Trophoblast cell (in vitro differentiated cells and primary cell): ENCODE measurements at regions not wholly inside any gene's neighbourhood (a gene's known extent, or its start where the extent isn't known, plus 50 kb on each side); places are given as distances from the start of the nearest gene placed in this dataset.

Experiments used
- DNase-seq, 2 donors: peaks; one replicate each; pipeline ENCODE4 v3.0.0-alpha.2; 2016
- H2AFZ ChIP-seq: 2 replicates; pipeline ENCODE4 v1.6.1; 2013; ENCODE audit warnings: low read length, moderate library complexity, mild to moderate bottlenecking; ENCODE audit not compliant: insufficient read depth, poor library complexity
- H2AK5ac ChIP-seq: 2 replicates; pipeline ENCODE4 v1.6.1; 2013; ENCODE audit warnings: mild to moderate bottlenecking, low read length
- H2BK120ac ChIP-seq: 2 replicates; pipeline ENCODE4 v1.6.1; 2013; ENCODE audit warnings: low read length, mild to moderate bottlenecking, moderate library complexity; ENCODE audit not compliant: insufficient read depth, poor library complexity
- H2BK12ac ChIP-seq: 2 replicates; pipeline ENCODE4 v1.6.1; 2013; ENCODE audit warnings: mild to moderate bottlenecking, low read length, moderate library complexity
- H2BK5ac ChIP-seq: 2 replicates; pipeline ENCODE4 v1.6.1; 2013; ENCODE audit warnings: low read length, low read depth, moderate library complexity, mild to moderate bottlenecking; ENCODE audit not compliant: poor library complexity
- H3K14ac ChIP-seq: 2 replicates; pipeline ENCODE4 v1.6.1; 2013; ENCODE audit warnings: mild to moderate bottlenecking, low read length
- H3K18ac ChIP-seq: 2 replicates; pipeline ENCODE4 v1.6.1; 2013; ENCODE audit warnings: mild to moderate bottlenecking, low read length
- H3K23ac ChIP-seq: 2 replicates; pipeline ENCODE4 v1.6.1; 2013; ENCODE audit warnings: low read length
- H3K27ac ChIP-seq: 2 replicates; pipeline ENCODE4 v1.5.1; 2013; ENCODE audit warnings: low read depth, mild to moderate bottlenecking, inconsistent platforms, low read length, moderate library complexity
- H3K27me3 ChIP-seq: 2 replicates; pipeline ENCODE4 v1.6.1; 2013; ENCODE audit warnings: inconsistent platforms, mild to moderate bottlenecking, low read length, moderate library complexity; ENCODE audit not compliant: insufficient read depth
- H3K36me3 ChIP-seq, 2 experiments: 1 replicate in 1 of 2; 2 replicates in 1 of 2; pipeline ENCODE4 v1.6.1; 2013; ENCODE audit warnings: low read length in 2 of 2, mild to moderate bottlenecking in 2 of 2, moderate library complexity in 1 of 2; ENCODE audit not compliant: insufficient read depth in 2 of 2, control insufficient read depth in 1 of 2
- H3K4ac ChIP-seq: 2 replicates; pipeline ENCODE4 v1.6.1; 2013; ENCODE audit warnings: low read depth, mild to moderate bottlenecking, low read length, moderate library complexity
- H3K4me1 ChIP-seq, 2 experiments: 1 replicate in 1 of 2; 2 replicates in 1 of 2; pipeline ENCODE4 v1.6.1; 2013; ENCODE audit warnings: low read length in 2 of 2, mild to moderate bottlenecking in 2 of 2, moderate library complexity in 1 of 2; ENCODE audit not compliant: insufficient read depth in 2 of 2, control insufficient read depth in 1 of 2
- H3K4me2 ChIP-seq: 2 replicates; pipeline ENCODE4 v1.6.1; 2013; ENCODE audit warnings: inconsistent platforms, mild to moderate bottlenecking, low read length, moderate library complexity
- H3K4me3 ChIP-seq: 2 replicates; pipeline ENCODE4 v1.5.1; 2013; ENCODE audit warnings: mild to moderate bottlenecking, low read depth, low read length, inconsistent platforms
- H3K79me1 ChIP-seq: one replicate; pipeline ENCODE4 v1.6.1; 2013; ENCODE audit warnings: low read length
- H3K79me2 ChIP-seq: 2 replicates; pipeline ENCODE4 v1.6.1; 2013; ENCODE audit warnings: low read length, mild to moderate bottlenecking; ENCODE audit not compliant: control insufficient read depth, insufficient read depth, poor library complexity
- H3K9ac ChIP-seq: 2 replicates; pipeline ENCODE4 v1.6.1; 2013; ENCODE audit warnings: mild to moderate bottlenecking, low read length
- H3K9me3 ChIP-seq: 2 replicates; pipeline ENCODE4 v1.6.1; 2013; ENCODE audit warnings: low read depth, mild to moderate bottlenecking, control low read depth, inconsistent platforms, low read length; ENCODE audit not compliant: insufficient read depth
- H4K12ac ChIP-seq: 2 replicates; pipeline ENCODE4 v1.6.1; 2013; ENCODE audit warnings: low read depth, mild to moderate bottlenecking, low read length, moderate library complexity
- H4K8ac ChIP-seq: 2 replicates; pipeline ENCODE4 v1.6.1; 2013; ENCODE audit warnings: low read depth, mild to moderate bottlenecking, low read length, moderate library complexity
- H4K91ac ChIP-seq: one replicate; pipeline ENCODE4 v1.6.1; 2013; ENCODE audit warnings: low read depth, mild to moderate bottlenecking, low read length, moderate library complexity
- WGBS: extraction: QIAGEN DNeasy Blood & Tissue Kit; methylation state at CpG from one replicate; pipeline ENCODE4 v1.1.7; 2013; ENCODE audit warnings: missing lambda C conversion rate; ENCODE audit not compliant: insufficient read length, insufficient coverage; ENCODE audit errors: extremely low coverage; 5-methylcytosine and 5-hydroxymethylcytosine counted together

DNA sequence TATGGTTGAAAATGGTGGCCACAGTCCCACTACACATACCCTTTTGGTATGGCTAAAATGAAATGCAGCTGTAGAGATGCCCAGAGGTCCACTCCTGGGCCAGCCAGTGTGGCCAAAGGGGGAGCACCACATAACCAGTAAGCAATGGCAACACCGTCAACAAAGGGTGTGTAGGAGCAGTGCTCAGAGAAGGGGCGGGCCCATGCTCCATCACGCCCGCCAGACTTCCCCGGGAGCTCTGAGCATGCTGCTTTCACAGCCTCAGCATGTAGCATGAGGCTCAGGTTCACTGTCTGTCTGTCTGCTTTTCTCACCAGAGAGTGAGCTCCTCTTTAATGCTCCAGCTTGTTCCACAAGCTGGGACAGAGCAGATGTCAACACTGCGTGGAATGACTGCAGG lies 537.6 kb downstream of the MATN1 start:
- no peaks in the 10 kb centered on the region for H3K36me3 ChIP-seq
- H3K79me2 ChIP-seq = no peaks in the 10 kb centered on the region
- peaks cover 4% of the 10 kb centered on the region for H3K9me3 ChIP-seq
- no peak overlapping the region for H4K8ac ChIP-seq
- WGBS = no CpG with 5 or more reads among the region's 6 CpGs
- no peak overlapping the region for H2AK5ac ChIP-seq
- no peak overlapping the region for H2BK120ac ChIP-seq
- H4K12ac ChIP-seq = no peak overlapping the region
- H3K4me1 ChIP-seq = no peaks in the 10 kb centered on the region
- H3K4me2 ChIP-seq = no peak overlapping the region
- no peaks in the 10 kb centered on the region for H3K27me3 ChIP-seq
- no peak overlapping the region for H2BK12ac ChIP-seq
- no peak overlapping the region for H3K18ac ChIP-seq
- H3K4ac ChIP-seq = no peak overlapping the region
- no peaks in the 10 kb centered on the region for H3K79me1 ChIP-seq
- no peak overlapping the region for H3K27ac ChIP-seq
- no peak overlapping the region for H2AFZ ChIP-seq
- H4K91ac ChIP-seq = no peak overlapping the region
- H2BK5ac ChIP-seq = no peak overlapping the region
- peak overlapping the region; percentile 12 for H3K9ac ChIP-seq
- no peak for DNase-seq
- H3K23ac ChIP-seq = no peak overlapping the region
- H3K14ac ChIP-seq = no peak overlapping the region
- H3K4me3 ChIP-seq = no peak overlapping the region

DNA sequence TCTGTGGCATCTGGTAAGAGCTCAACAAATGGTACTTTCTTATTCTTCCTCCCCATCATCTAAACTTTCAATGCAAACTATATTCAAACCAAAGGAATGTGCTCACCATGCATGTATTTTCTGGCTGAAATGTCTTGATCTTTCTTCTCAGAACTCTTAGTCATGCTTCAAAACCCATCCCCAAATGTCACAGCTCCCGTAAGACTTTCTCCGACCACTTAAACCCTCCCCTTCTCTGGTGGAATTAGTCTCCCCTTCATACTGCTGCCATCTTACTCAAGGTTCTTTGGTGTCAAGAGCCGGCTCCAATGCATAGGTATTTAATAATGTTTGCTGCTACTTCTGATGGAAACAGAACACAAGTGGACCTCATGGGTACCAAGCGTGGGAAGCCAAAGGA lies 538.1 kb downstream of the MATN1 start:
- Histone ChIP-seq H3K14ac (no peak overlapping the region), H3K79me1 (no peaks in the 10 kb centered on the region), H2AK5ac (no peak overlapping the region), H3K23ac (no peak overlapping the region), H3K4me2 (no peak overlapping the region), H3K36me3 (no peaks in the 10 kb centered on the region), H2BK12ac (no peak overlapping the region), H3K4ac (no peak overlapping the region), H3K18ac (no peak overlapping the region), H3K9me3 (peaks cover 4% of the 10 kb centered on the region), H4K12ac (no peak overlapping the region), H2BK5ac (no peak overlapping the region), H3K27me3 (no peaks in the 10 kb centered on the region), H2BK120ac (no peak overlapping the region), H3K4me3 (no peak overlapping the region), H4K8ac (no peak overlapping the region), H4K91ac (no peak overlapping the region), H3K4me1 (no peaks in the 10 kb centered on the region), H3K9ac (no peak overlapping the region), H3K79me2 (no peaks in the 10 kb centered on the region), H3K27ac (no peak overlapping the region), H2AFZ (no peak overlapping the region)
- whole genome bisulfite sequencing = no CpG with 5 or more reads among the region's 4 CpGs
- no peak for DNase-seq

GRCh38 chr1:30184393-30185141 lies 538.8 kb downstream of the MATN1 start:
- no CpG with 5 or more reads among the region's 1 CpG for WGBS
- Histone ChIP-seq H4K12ac (no peak overlapping the region), H2AK5ac (no peak overlapping the region)

GRCh38 chr1:30183895-30184294 lies 539.5 kb downstream of the MATN1 start:
- Histone ChIP-seq H2AK5ac (no peak overlapping the region), H3K27me3 (no peaks in the 10 kb centered on the region), H3K23ac (no peak overlapping the region), H3K4ac (no peak overlapping the region), H2AFZ (no peak overlapping the region), H3K79me2 (no peaks in the 10 kb centered on the region), H3K18ac (no peak overlapping the region), H3K4me2 (no peak overlapping the region), H3K4me3 (no peak overlapping the region), H3K9ac (no peak overlapping the region), H4K91ac (no peak overlapping the region), H4K12ac (no peak overlapping the region), H3K79me1 (no peaks in the 10 kb centered on the region), H2BK12ac (no peak overlapping the region), H3K14ac (no peak overlapping the region), H3K9me3 (peaks cover 4% of the 10 kb centered on the region), H3K27ac (no peak overlapping the region), H4K8ac (no peak overlapping the region), H3K36me3 (no peaks in the 10 kb centered on the region), H2BK120ac (no peak overlapping the region), H3K4me1 (no peaks in the 10 kb centered on the region), H2BK5ac (no peak overlapping the region)
- no CpG with 5 or more reads among the region's 5 CpGs for WGBS
- DNase-seq = no peak

More at GRCh38 chr1:30184393-30185141, 538.8 kb downstream of the MATN1 start:
- H2AFZ ChIP-seq = no peak overlapping the region
- no peaks in the 10 kb centered on the region for H3K27me3 ChIP-seq
- no peaks in the 10 kb centered on the region for H3K79me1 ChIP-seq
- H3K9ac ChIP-seq = no peak overlapping the region
- no peak overlapping the region for H4K91ac ChIP-seq
- H4K8ac ChIP-seq = no peak overlapping the region
- H3K4me2 ChIP-seq = no peak overlapping the region
- H3K23ac ChIP-seq = no peak overlapping the region
- H3K4me1 ChIP-seq = no peaks in the 10 kb centered on the region
- H3K4ac ChIP-seq = no peak overlapping the region
- H3K14ac ChIP-seq = no peak overlapping the region
- no peak overlapping the region for H3K18ac ChIP-seq
- H3K79me2 ChIP-seq = no peaks in the 10 kb centered on the region
- H3K27ac ChIP-seq = no peak overlapping the region
- H2BK12ac ChIP-seq = no peak overlapping the region
- H3K36me3 ChIP-seq = no peaks in the 10 kb centered on the region
- no peak for DNase-seq
- H2BK120ac ChIP-seq = no peak overlapping the region
- peaks cover 4% of the 10 kb centered on the region for H3K9me3 ChIP-seq
- H3K4me3 ChIP-seq = no peak overlapping the region
- no peak overlapping the region for H2BK5ac ChIP-seq
